ENCODE measurements at regions not wholly inside any gene's neighbourhood (a gene's known extent, or its start where the extent isn't known, plus 50 kb on each side); places are given as distances from the start of the nearest gene placed in this dataset.

DNA sequence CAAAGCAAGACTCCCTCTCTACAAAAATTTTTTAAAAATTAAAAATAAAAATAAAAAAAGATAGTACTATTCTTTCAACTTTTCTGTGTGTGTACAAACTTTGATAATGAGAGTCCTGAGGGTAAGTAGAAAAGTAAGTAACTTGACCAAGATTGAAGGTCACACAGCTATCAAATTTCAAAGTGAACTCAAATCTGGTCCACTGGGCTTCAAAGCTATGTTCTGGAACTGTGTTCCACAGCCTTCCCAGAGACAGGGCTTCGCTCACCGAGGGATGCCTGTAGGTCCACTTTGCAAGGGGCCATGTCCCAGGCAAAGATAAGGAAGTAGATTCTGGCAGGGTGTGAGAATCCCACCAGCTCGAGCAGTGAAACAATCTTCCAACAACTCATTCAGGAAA, 56.3 kb upstream of the TNRC6A start:
- Histone ChIP-seq H2BK12ac (ENCODE audit: insufficient read length, low read depth, low read length) (no peak overlapping the region), H3K14ac (ENCODE audit: insufficient read depth, low read length) (no peak overlapping the region), H2BK20ac (ENCODE audit: low read depth, low read length, poor library complexity, severe bottlenecking) (no peak overlapping the region), H3K27ac (ENCODE audit: insufficient read length, low read depth, low read length) (no peak overlapping the region), H3K9ac (ENCODE audit: extremely low read depth, insufficient read length, low read length) (no peak overlapping the region), H2AFZ (ENCODE audit: low read length) (no peak overlapping the region), H3K4ac (ENCODE audit: low read depth, low read length) (no peak overlapping the region), H3K18ac (ENCODE audit: insufficient read length, low read depth, low read length) (no peak overlapping the region), H2BK5ac (ENCODE audit: insufficient read length, low read length) (no peak overlapping the region), H4K8ac (replicated peaks; ENCODE audit: insufficient read length, low read depth, low read length) (no peak overlapping the region), H2BK120ac (ENCODE audit: low read depth, low read length, poor library complexity, severe bottlenecking) (no peak overlapping the region), H3K23me2 (ENCODE audit: insufficient read length, low read depth, low read length, poor library complexity, severe bottlenecking) (no peaks in the 10 kb centered on the region), H3K4me1 (ENCODE audit: insufficient read depth, low read length) (no peaks in the 10 kb centered on the region), H3K79me1 (ENCODE audit: insufficient read depth, low read depth, low read length, poor library complexity, severe bottlenecking) (no peaks in the 10 kb centered on the region), H4K5ac (ENCODE audit: insufficient read length, low read depth, low read length) (no peak overlapping the region), H3K79me2 (ENCODE audit: insufficient read depth, low read length) (no peaks in the 10 kb centered on the region), H3K56ac (ENCODE audit: insufficient read length, low read depth, low read length) (no peak overlapping the region), H3K9me3 (ENCODE audit: control insufficient read depth, low read depth, low read length) (no peaks in the 10 kb centered on the region), H3K27me3 (ENCODE audit: insufficient read depth, low read length) (no peaks in the 10 kb centered on the region), H3K23ac (ENCODE audit: insufficient read length, low read depth, low read length) (no peak overlapping the region), H3K4me2 (ENCODE audit: insufficient read depth, insufficient read length, low read length) (no peak overlapping the region), H4K20me1 (ENCODE audit: control insufficient read depth, insufficient read depth, insufficient read length) (no peaks in the 10 kb centered on the region), H3T11ph (ENCODE audit: low read length) (no peak overlapping the region), H2AK5ac (ENCODE audit: insufficient read length, low read length) (no peak overlapping the region), H4K91ac (ENCODE audit: insufficient read length, low read depth, low read length) (no peak overlapping the region), H2BK15ac (ENCODE audit: low read depth, low read length) (no peak overlapping the region)
- H3K9me3 Mint-ChIP-seq = no peaks in the 10 kb centered on the region
- H3K4me1 Mint-ChIP-seq = peaks cover 8 to 10% of the 10 kb centered on the region in 2 experiments
- H3K27ac Mint-ChIP-seq = no peak overlapping the region
- H3K27me3 Mint-ChIP-seq (ENCODE audit: low read depth) = no peaks in the 10 kb centered on the region; the same call in 1 of the 2 replicates
- no peak overlapping the region for H3K4me3 Mint-ChIP-seq
- DNase-seq = no peak
- WGBS (ENCODE audit: extremely low coverage, insufficient read length, low lambda C conversion rate) = no CpG with 5 or more reads among the region's 3 CpGs
- TF ChIP-seq, protein P1, sequence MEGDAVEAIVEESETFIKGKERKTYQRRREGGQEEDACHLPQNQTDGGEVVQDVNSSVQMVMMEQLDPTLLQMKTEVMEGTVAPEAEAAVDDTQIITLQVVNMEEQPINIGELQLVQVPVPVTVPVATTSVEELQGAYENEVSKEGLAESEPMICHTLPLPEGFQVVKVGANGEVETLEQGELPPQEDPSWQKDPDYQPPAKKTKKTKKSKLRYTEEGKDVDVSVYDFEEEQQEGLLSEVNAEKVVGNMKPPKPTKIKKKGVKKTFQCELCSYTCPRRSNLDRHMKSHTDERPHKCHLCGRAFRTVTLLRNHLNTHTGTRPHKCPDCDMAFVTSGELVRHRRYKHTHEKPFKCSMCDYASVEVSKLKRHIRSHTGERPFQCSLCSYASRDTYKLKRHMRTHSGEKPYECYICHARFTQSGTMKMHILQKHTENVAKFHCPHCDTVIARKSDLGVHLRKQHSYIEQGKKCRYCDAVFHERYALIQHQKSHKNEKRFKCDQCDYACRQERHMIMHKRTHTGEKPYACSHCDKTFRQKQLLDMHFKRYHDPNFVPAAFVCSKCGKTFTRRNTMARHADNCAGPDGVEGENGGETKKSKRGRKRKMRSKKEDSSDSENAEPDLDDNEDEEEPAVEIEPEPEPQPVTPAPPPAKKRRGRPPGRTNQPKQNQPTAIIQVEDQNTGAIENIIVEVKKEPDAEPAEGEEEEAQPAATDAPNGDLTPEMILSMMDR (conservative IDR thresholded peaks at IDR 0.05) = no peak
- H3K36me3 Mint-ChIP-seq (ENCODE audit: insufficient read depth in 1 of 3, low read depth in 3 of 3) = peaks cover 0 to 2% (median 0%) of the 10 kb centered on the region in 3 experiments; a peak in 1 of 7 replicates

Measured in H9 (cell line).